ENCODE measurements at regions not wholly inside any gene's neighbourhood (a gene's known extent, or its start where the extent isn't known, plus 50 kb on each side); places are given as distances from the start of the nearest gene placed in this dataset.
"Not testable (repeated sequence)": the region's sequence is repeated elsewhere in the genome, so short reads cannot be mapped to it uniquely, and the experiment has no call there.

- no peak for DNase-seq (ENCODE audit: low read depth)
Observed at GRCh38 chr16:79864032-79864780, 263.7 kb upstream of the MAF start.

DNA sequence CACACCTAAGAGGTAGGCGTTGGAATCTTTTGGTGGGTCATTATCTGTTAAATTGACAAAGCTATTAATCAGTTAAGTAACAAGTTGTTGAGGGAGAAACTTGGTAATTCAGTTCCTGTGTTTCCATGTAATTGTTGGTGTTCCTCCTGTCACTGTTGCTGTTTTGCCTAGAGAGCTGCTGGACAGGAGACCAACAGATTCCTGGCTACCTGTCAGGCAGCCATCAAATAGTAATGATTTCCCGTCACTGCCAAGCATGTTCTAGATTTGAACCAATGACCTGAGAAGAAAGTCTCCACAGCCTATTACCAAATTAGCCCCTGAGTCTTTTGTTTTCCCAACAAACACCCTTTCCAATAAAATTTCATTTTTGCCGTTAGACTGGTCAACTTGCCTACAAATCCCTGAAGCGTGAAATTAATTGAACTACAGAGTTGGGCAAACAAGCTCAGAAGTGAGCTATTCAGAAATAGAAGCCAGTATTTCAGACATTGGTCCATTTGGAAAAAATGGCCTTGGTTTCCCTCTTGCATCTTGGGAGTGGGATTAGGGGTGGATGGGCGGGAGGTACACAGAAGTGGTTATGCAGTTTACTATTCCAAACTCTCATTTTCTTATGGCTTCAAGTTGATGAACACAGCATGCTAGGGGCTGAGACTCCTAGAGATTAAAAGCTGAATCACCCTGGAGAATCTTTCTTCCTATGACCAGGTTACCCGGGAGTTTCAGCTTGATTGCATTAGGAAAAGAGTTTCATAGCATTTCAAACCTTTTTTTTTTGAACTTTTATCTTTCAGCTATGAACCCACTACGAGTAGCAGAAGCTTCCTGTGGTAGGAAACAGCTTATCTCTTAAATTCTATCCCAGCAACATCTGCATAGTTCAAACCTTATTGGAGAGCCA lies 262.8 kb upstream of the MAF start:
- DNase-seq (ENCODE audit: low read depth) = no peak

- no peak for DNase-seq (ENCODE audit: low read depth)
Observed at GRCh38 chr16:79862601-79863000, 262.1 kb upstream of the MAF start.

DNA sequence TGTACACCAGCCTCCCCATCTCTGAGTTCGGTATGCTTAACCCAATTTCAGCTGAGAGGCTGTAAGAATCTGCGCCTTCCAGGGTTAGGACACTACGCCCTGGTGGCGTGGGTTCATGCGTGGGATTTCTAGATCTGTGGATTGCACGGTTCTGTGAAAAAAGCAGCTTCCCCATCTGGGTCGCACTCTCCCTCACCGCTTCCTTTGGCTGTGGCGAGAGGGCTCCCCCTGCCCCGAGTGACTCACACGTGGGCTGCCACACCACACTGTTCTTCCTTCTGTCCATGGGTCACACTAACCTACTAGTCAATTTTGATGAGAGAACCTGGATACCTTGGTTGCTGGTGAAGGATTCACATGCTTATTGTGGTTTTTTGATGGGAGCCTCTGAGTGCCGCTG lies 256.0 kb upstream of the MAF start:
- DNase-seq (ENCODE audit: low read depth) = no peak

GRCh38 chr16:79850348-79850747 lies 249.8 kb upstream of the MAF start:
- no peak for DNase-seq (ENCODE audit: low read depth)

- no peak for DNase-seq (ENCODE audit: low read depth)
Observed at GRCh38 chr16:79849119-79849518, 248.6 kb upstream of the MAF start.

DNA sequence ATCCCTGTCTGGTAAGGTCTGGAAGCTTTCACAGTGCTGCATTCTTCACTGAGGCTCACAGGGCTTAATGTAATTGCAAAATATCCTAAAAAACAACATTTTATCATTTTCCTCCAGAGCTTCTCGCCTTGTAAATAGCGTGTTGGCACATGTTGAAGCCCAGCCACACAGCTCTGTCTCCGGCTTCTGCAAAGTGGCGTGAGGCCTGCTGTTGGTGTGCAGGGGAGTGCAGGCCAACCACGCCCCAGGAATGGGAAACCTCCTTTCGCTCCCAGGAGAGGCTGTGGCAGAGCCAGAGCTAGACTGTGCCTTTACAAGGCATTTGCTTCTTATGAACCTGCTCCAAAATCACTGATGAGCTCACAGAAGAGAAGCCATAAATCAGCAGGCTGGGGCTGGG lies 248.2 kb upstream of the MAF start:
- no peak for DNase-seq (ENCODE audit: low read depth)

GRCh38 chr16:79847569-79847968 lies 247.0 kb upstream of the MAF start:
- DNase-seq (ENCODE audit: low read depth) = no peak

GRCh38 chr16:79847101-79847500 lies 246.6 kb upstream of the MAF start:
- DNase-seq (ENCODE audit: low read depth) = no peak

DNA sequence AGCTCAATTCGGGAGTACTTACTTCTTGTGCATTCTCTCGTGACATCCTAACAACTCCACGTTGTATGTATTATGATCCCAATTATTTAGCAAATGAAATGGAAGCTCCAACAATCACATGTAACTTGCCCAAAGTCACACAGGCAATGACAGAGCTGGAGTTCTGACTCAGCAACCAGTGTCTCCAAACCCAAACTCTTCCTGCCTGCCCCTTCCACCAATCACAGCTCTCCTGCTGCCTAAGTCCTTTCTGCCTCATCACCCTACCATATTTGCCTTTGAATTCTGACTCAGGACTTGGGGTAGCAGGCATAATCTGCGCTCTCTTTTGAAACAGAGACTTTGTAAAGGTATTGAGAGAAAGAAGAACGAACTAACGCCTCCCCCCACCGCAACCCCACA lies 245.2 kb upstream of the MAF start:
- DNase-seq (ENCODE audit: low read depth) = no peak

- DNase-seq (ENCODE audit: low read depth) = no peak
Observed at GRCh38 chr16:79845033-79845733, 244.6 kb upstream of the MAF start.

DNA sequence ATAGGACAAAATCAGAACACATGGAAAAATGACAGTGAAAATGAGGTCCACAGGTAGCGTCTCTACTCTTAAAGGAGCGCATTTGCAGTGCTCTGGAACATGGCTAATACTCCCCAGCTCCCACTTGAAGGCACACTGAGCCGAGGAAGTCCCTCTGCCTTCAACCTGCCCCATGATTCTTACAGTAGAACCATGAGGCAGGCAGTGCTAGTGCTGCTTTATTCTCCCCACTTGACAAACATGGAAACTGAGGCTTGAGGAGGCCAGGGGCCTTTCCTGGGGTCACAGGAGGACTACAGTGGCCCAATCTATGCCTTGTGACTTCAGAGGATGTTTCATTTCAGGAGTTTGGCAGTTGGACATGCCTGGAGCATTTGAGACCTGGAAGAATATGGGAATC lies 244.1 kb upstream of the MAF start:
- no peak for DNase-seq (ENCODE audit: low read depth)

DNA sequence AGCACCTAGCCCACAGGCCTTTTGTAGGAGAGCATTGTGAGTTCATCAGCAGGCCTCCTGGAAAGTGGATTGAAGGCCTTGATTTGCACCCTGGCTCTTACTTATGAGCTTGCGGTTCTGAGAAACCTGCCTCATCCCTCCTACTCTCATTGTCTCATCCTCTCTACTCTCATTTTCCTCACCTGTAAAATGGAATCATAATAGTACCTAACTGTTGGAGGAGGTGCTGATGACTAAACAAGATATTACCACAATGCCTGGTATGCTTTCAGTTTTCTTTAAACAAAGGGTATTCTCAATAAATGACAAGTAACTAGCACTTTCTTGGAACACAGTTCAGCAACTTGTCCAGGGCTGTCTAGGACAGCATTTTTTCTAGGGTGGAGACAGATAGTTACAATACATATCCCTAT lies 243.1 kb upstream of the MAF start:
- DNase-seq (ENCODE audit: low read depth) = no peak

GRCh38 chr16:79843145-79843544 lies 242.6 kb upstream of the MAF start:
- DNase-seq (ENCODE audit: low read depth) = no peak

DNA sequence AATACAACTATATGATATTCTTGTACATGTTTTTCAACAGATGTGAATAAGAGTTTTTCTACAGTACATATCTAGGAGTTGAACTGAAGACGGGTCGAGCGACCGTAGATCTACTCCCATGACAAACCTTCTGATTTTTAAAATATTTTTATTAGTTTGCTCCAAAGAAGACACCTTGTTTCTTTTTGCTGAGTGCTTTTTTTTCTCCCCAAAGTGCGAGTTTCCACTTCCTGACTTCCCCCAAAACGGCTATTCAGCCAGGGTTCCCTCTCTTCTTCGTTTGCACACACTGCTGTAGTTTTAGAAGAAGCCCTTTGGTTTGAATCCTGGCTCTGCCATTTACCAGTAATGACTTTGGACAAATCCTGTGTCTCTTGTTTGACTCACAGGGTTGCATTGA lies 241.7 kb upstream of the MAF start:
- no peak for DNase-seq (ENCODE audit: low read depth)

- no peak for DNase-seq (ENCODE audit: low read depth)
Observed at GRCh38 chr16:79839466-79840341, 239.2 kb upstream of the MAF start.

DNA sequence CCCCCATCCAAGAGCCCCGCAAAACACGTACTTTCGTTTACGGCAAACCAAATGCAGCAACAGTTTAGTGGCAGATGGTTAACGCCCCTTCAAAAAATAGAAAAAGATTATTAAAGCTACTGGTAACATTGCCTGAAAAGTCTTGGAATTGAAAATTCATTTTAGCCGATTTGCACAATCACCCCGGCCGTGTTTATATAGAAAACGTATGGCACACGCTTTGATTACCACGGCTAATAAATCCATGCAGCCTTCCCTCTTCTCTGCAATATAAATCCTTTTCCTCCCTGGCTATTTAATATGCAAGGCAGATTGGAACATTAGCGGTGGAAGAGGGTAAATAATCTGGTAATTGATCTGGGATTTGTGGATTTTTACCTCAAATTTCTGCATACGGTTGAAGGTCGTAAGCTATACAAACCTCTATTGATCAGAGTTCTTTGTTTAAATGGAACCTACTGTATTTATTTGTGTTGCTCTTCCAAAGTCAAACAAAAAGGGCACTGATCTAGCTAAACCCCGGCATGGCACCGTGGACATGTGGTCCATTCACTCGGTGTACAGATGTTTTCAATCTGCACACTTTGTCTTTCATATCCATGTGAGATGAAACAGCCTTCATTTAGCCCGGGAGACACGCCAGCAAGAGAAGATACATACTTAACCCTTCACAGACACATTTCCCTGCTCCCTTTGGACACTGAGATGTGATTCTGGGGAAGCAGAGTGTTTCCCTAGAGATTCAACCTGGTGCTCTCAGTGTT lies 238.1 kb upstream of the MAF start:
- no peak for DNase-seq (ENCODE audit: low read depth)

DNA sequence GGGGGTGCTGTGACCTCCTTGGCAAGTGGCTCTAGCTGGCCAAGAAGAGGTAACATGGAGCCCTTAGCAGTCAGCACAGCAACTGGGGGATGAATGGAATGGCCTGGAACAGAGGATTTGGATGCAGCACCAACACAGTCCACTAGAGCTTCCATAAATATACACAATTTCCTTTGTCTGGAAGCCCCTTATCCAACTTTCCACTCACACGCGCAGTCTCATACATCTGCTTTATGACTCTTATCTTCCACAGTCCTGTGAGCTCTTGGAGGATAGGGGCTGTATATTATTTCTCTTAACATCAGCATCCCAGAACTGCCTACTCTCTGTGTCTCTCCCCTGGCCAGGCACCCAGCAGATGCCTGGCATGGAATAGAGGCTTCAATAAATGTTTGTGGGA lies 235.6 kb upstream of the MAF start:
- no peak for DNase-seq (ENCODE audit: low read depth)

DNA sequence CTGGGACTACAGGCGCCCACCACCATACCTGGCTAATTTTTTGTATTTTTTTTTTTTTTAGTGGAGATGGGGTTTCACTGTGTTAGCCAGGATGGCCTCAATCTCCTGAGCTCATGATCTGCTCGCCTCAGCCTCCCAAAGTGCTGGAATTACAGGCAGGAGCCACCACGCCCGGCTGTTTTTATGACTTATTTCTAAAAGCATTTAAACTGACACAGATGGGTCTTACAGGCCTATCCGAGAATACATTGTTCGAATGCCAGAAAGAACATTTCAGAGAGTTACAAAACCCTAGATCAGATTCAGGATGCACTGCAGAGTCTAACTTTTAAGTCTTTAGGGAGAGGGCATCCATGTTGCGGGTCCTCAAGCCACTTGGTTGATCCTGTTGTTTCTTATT lies 234.7 kb upstream of the MAF start:
- no peak for DNase-seq (ENCODE audit: low read depth)

DNA sequence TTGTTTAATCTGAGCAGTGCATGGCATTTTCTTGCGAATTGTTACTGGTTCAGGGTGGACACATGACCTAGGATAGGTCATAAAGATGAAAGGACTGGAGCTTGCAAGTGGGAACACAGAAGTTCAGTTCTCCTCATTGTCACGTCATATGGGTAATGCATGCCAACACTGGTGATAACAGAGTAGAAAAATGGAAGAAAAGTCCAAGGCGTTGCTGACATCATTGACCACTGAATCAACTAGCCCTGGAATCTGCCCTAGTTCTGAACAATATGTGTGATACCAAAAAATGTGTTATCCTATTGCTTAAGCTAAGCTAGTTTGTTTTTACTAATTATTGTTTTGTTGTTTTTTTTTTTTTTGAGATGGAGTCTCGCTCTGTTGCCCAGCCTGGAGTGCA lies 234.2 kb upstream of the MAF start:
- no peak for DNase-seq (ENCODE audit: low read depth)

GRCh38 chr16:79834003-79834402 lies 233.5 kb upstream of the MAF start:
- not testable (repeated sequence) for DNase-seq (ENCODE audit: low read depth)

All from stimulated activated CD8-positive, alpha-beta memory T cell treated with anti-CD3 and anti-CD28 coated beads, Interleukin-12 subunit alpha, Interleukin-12 subunit beta, amount 100 ng/mL, for 4 hours (primary cell).